HCT116 (cell line): ENCODE measurements at regions not wholly inside any gene's neighbourhood (a gene's known extent, or its start where the extent isn't known, plus 50 kb on each side); places are given as distances from the start of the nearest gene placed in this dataset.

Source experiments
- ATAC-seq: fragments of 200-7000 bp; cut with Tn5 transposase; 2 replicates; pipeline ENCODE4 v1.9.1; 2020; ENCODE audit warnings: mild to moderate bottlenecking, moderate library complexity
- BruUV-seq: library from RNA; stranded (reverse); fragments of 400-500 nt; replicated peaks from 2 replicates; lab custom pipeline; 2021; lab: Mats Ljungman, UMichigan
- CTCF ChIA-PET: fragments of 300-600 bp; sonication (Branson Sonifier 250); formaldehyde crosslinking; loops from one replicate; lab custom pipeline; 2021; ENCODE audit warnings: antibody characterized with exemption; lab: Charles Lee
- POLR2A ChIA-PET: fragments of 300-600, 350-600 bp; sonication (Branson Sonifier 250); formaldehyde crosslinking; loops from one replicate; lab custom pipeline; 2021; ENCODE audit warnings: antibody characterized with exemption; lab: Charles Lee
- RAD21 ChIA-PET, 2 experiments: fragments of 300-600 bp; sonication (Branson Sonifier 250); formaldehyde crosslinking; loops; one replicate each; lab custom pipeline; 2023; ENCODE audit warnings: low total read pairs in 2 of 2; ENCODE audit not compliant: uncharacterized antibody in 2 of 2, unreplicated experiment in 2 of 2, low non-redundant PET in 1 of 2; lab: Charles Lee
- DNase-seq: peaks from one replicate; pipeline ENCODE4 v3.0.0-alpha.2; 2010; ENCODE audit warnings: low read depth, low spot score
- H2AFZ ChIP-seq: fragments of 200-600 bp; shearing (Covaris generic), sonication (generic); 2 replicates; pipeline ENCODE4 v1.6.1; 2017; ENCODE audit warnings: low read depth, mixed run types, mixed read lengths, antibody characterized with exemption, low read length; ENCODE audit not compliant: poor library complexity, severe bottlenecking
- H3K27ac ChIP-seq: 2 replicates; pipeline ENCODE4 v1.5.1; 2012; ENCODE audit warnings: low read depth, low read length
- H3K27me3 ChIP-seq: fragments of 200-600 bp; sonication (generic); 2 replicates; pipeline ENCODE4 v1.6.1; 2016; ENCODE audit warnings: mixed run types, low read length, mixed read lengths; ENCODE audit not compliant: insufficient read depth
- H3K36me3 ChIP-seq, 2 experiments: fragments of 200-500 bp in 1 of 2; fragments of 200-600 bp in 1 of 2; sonication (Bioruptor generic) in 1 of 2; sonication (generic) in 1 of 2; 2 replicates each; pipeline versions ENCODE4 v1.5.1 to v1.6.1; 2014 to 2016; ENCODE audit warnings: low read length in 2 of 2, inconsistent platforms in 1 of 2, mixed read lengths in 1 of 2, mixed run types in 1 of 2; ENCODE audit not compliant: insufficient read depth in 2 of 2, control insufficient read depth in 1 of 2
- H3K4me1 ChIP-seq, 2 experiments: fragments of 200-600 bp in 1 of 2; sonication (generic) in 1 of 2; 2 replicates each; pipeline versions ENCODE4 v1.5.1 to v1.6.1; 2012 to 2017; ENCODE audit warnings: low read length in 2 of 2, inconsistent platforms in 1 of 2, mild to moderate bottlenecking in 1 of 2, mixed read lengths in 1 of 2, mixed run types in 1 of 2, moderate library complexity in 1 of 2; ENCODE audit not compliant: insufficient read depth in 2 of 2, control insufficient read depth in 1 of 2
- H3K4me2 ChIP-seq: fragments of 200-600 bp; sonication (generic); 2 replicates; pipeline ENCODE4 v1.6.1; 2017; ENCODE audit warnings: mixed run types, low read length, mixed read lengths
- H3K4me3 ChIP-seq, 2 experiments: fragments of 200-600 bp in 1 of 2; sonication (generic) in 1 of 2; replicated peaks in 1 of 2; 2 replicates each; pipeline ENCODE4 v1.5.1; 2011 to 2016; ENCODE audit warnings: low read length in 2 of 2, control low read depth in 1 of 2, low read depth in 1 of 2, mild to moderate bottlenecking in 1 of 2, mixed read lengths in 1 of 2, mixed run types in 1 of 2
- H3K79me2 ChIP-seq: fragments of 200-600 bp; sonication (generic); 2 replicates; pipeline ENCODE4 v1.6.1; 2017; ENCODE audit warnings: mild to moderate bottlenecking, mixed run types, low read length, moderate library complexity, mixed read lengths; ENCODE audit not compliant: insufficient read depth
- H3K9ac ChIP-seq: fragments of 200-600 bp; sonication (generic); 2 replicates; pipeline ENCODE4 v1.6.1; 2016; ENCODE audit warnings: low read length, mixed read lengths
- H3K9me2 ChIP-seq: fragments of 200-600 bp; sonication (generic), shearing (Covaris generic); 2 replicates; pipeline ENCODE4 v1.6.1; 2017; ENCODE audit warnings: mixed run types, mild to moderate bottlenecking, moderate library complexity; ENCODE audit not compliant: insufficient read depth
- H3K9me3 ChIP-seq, 2 experiments: fragments of 200-500 bp in 1 of 2; fragments of 200-600 bp in 1 of 2; sonication (Bioruptor generic) in 1 of 2; sonication (generic) in 1 of 2; 2 replicates each; pipeline ENCODE4 v1.6.1; 2014 to 2017; ENCODE audit warnings: low read length in 2 of 2, mixed read lengths in 2 of 2, inconsistent platforms in 1 of 2, low read depth in 1 of 2, mild to moderate bottlenecking in 1 of 2, mixed run types in 1 of 2, moderate library complexity in 1 of 2; ENCODE audit not compliant: control insufficient read depth in 1 of 2, insufficient read depth in 1 of 2
- H4K20me1 ChIP-seq: fragments of 200-600 bp; sonication (generic), shearing (Covaris generic); 2 replicates; pipeline ENCODE4 v1.6.1; 2017; ENCODE audit warnings: mixed run types, mild to moderate bottlenecking, moderate library complexity; ENCODE audit not compliant: insufficient read depth
- CBX3 ChIP-seq: IDR thresholded peaks from 2 replicates; pipeline ENCODE4 v1.6.1; 2012; ENCODE audit warnings: low read depth
- CTCF ChIP-seq, 3 experiments: fragments of 200-600 bp in 1 of 3; sonication (generic) in 1 of 3; IDR thresholded peaks in 2 of 3; conservative IDR thresholded peaks in 1 of 3; 2 replicates each; pipeline ENCODE4 v1.5.1; 2012 to 2017; ENCODE audit warnings: low read depth in 2 of 3, low read length in 2 of 3, antibody characterized with exemption in 1 of 3, borderline replicate concordance in 1 of 3, control low read depth in 1 of 3, mild to moderate bottlenecking in 1 of 3, mixed read lengths in 1 of 3, mixed run types in 1 of 3, moderate library complexity in 1 of 3; ENCODE audit not compliant: insufficient read depth in 1 of 3
- ELF1 ChIP-seq: IDR thresholded peaks from 2 replicates; pipeline ENCODE4 v1.6.1; 2012; ENCODE audit warnings: low read depth, borderline replicate concordance
- RAD21 ChIP-seq: IDR thresholded peaks from 2 replicates; pipeline ENCODE4 v1.6.1; 2012; ENCODE audit warnings: low read depth, mild to moderate bottlenecking
- SIN3A ChIP-seq: IDR thresholded peaks from 2 replicates; pipeline ENCODE4 v1.6.1; 2012; ENCODE audit warnings: low read depth
- ZNF274 ChIP-seq: fragments of 200-500 bp; sonication (Bioruptor generic); IDR thresholded peaks from 2 replicates; pipeline ENCODE4 v1.6.1; 2014; ENCODE audit warnings: mild to moderate bottlenecking, low read depth, low read length, inconsistent platforms
- intact Hi-C: fragments of 100-400 bp; cut with micrococcal nuclease; formaldehyde crosslinking; loops from 2 replicates; pipeline ENCODE4 v1.10.0; 2022
- TF ChIP-seq, protein P1 (sequence below): IDR thresholded peaks from 2 replicates; pipeline ENCODE4 v1.6.1; 2012

- Histone ChIP-seq H3K36me3 (no peaks in the 10 kb centered on the region), H3K4me1 (no peaks in the 10 kb centered on the region), H3K9me2 (no peaks in the 10 kb centered on the region), H4K20me1 (no peaks in the 10 kb centered on the region), H3K27me3 (peaks cover 21% of the 10 kb centered on the region), H3K4me3 (no peak overlapping the region), H3K9ac (no peak overlapping the region), H3K9me3 (no peaks in the 10 kb centered on the region), H2AFZ (no peak overlapping the region), H3K79me2 (no peaks in the 10 kb centered on the region), H3K27ac (no peak overlapping the region), H3K4me2 (no peak overlapping the region)
- ChIA-PET CTCF (no interaction called here), RAD21 (no interaction called here), POLR2A (no interaction called here)
- TF ChIP-seq RAD21 (no peak), CBX3 (no peak), ELF1 (no peak), SIN3A (no peak), CTCF (IDR thresholded peaks at IDR 0.05 in 2 of 3, conservative IDR thresholded peaks at IDR 0.05 in 1 of 3; ENCODE audit: borderline replicate concordance in 1 of 3, insufficient read depth in 1 of 3, low read depth in 2 of 3, low read length in 2 of 3) (no peak)
- TF ChIP-seq, protein P1, sequence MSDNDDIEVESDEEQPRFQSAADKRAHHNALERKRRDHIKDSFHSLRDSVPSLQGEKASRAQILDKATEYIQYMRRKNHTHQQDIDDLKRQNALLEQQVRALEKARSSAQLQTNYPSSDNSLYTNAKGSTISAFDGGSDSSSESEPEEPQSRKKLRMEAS = no peak
- no peak for DNase-seq
- ATAC-seq = no peak
- intact Hi-C loops = no loop called here
- no TSS peak for BruUV-seq
Observed at GRCh38 chr16:50977138-50977537, 173.9 kb downstream of the SALL1 start.

- RAD21 ChIA-PET = no interaction called here
- H3K4me2 ChIP-seq = no peak overlapping the region
- DNase-seq (no peak), ATAC-seq (no peak)
- no peaks in the 10 kb centered on the region for H4K20me1 ChIP-seq
- no peak overlapping the region for H3K27ac ChIP-seq
- H3K9me3 ChIP-seq = no peaks in the 10 kb centered on the region
- no TSS peak for BruUV-seq
- no peaks in the 10 kb centered on the region for H3K4me1 ChIP-seq
- no peak for TF ChIP-seq ZNF274
- TF ChIP-seq, all 23 proteins: peak for 0
- no peaks in the 10 kb centered on the region for H3K79me2 ChIP-seq
- H3K36me3 ChIP-seq = no peaks in the 10 kb centered on the region
- intact Hi-C loops = no loop called here
- no peaks in the 10 kb centered on the region for H3K9me2 ChIP-seq
- H2AFZ ChIP-seq = no peak overlapping the region
- H3K9ac ChIP-seq = no peak overlapping the region
- ChIA-PET POLR2A (no interaction called here), CTCF (no interaction called here)
- H3K4me3 ChIP-seq = no peak overlapping the region
- H3K27me3 ChIP-seq = peaks cover 20% of the 10 kb centered on the region
Observed at GRCh38 chr16:50974438-50975036, 176.5 kb downstream of the SALL1 start.
